HepG2 (cell line): ENCODE measurements at regions not wholly inside any gene's neighbourhood (a gene's known extent, or its start where the extent isn't known, plus 50 kb on each side); places are given as distances from the start of the nearest gene placed in this dataset.
A peak's percentile ranks its signal among the peaks of the same experiment; 100 is the strongest.

Source experiments
- BRCA1 ChIP-seq: sonication (generic); formaldehyde crosslinking; IDR thresholded peaks from 2 replicates; pipeline ENCODE4 v1.4.0; 2020; ENCODE audit warnings: missing genetic modification reagents
- CEBPG ChIP-seq: IDR thresholded peaks from 2 replicates; pipeline ENCODE4 v1.6.1; 2016
- EHMT2 ChIP-seq: fragments of 200-600 bp; sonication (generic); IDR thresholded peaks from 2 replicates; pipeline ENCODE4 v1.7.0; 2017; ENCODE audit warnings: antibody characterized with exemption, low read depth, low read length, borderline replicate concordance
- FOXK1 ChIP-seq: sonication (generic); formaldehyde crosslinking; IDR thresholded peaks from 2 replicates; pipeline ENCODE4 v1.4.0; 2020; ENCODE audit warnings: low read depth, missing genetic modification reagents, borderline replicate concordance
- FOXK2 ChIP-seq: fragments of 450-650 bp; IDR thresholded peaks from 2 replicates; pipeline ENCODE4 v1.6.1; 2016
- GTF2F1 ChIP-seq: fragments of 150-350 bp; IDR thresholded peaks from 2 replicates; pipeline ENCODE4 v1.6.1; 2014; ENCODE audit warnings: low read length
- GTF3A ChIP-seq: sonication (generic); formaldehyde crosslinking; conservative IDR thresholded peaks from 2 replicates; pipeline ENCODE4 v1.4.0; 2020; ENCODE audit warnings: mild to moderate bottlenecking, missing genetic modification reagents
- HNF4A ChIP-seq: sonication (generic); formaldehyde crosslinking; IDR thresholded peaks from 2 replicates; pipeline ENCODE4 v1.4.0; 2020; ENCODE audit warnings: missing genetic modification reagents
- HNF4G ChIP-seq, 2 experiments: sonication (generic) in 1 of 2; formaldehyde crosslinking in 1 of 2; IDR thresholded peaks; 2 replicates each; pipeline versions ENCODE4 v1.4.0 to v1.6.1; 2011 to 2020; ENCODE audit warnings: borderline replicate concordance in 2 of 2, low read depth in 2 of 2, mild to moderate bottlenecking in 2 of 2, low read length in 1 of 2, missing genetic modification reagents in 1 of 2, moderate library complexity in 1 of 2
- MIER3 ChIP-seq: IDR thresholded peaks from 2 replicates; pipeline ENCODE4 v1.6.1; 2016; ENCODE audit warnings: missing compliant biosample characterization, borderline replicate concordance
- MZF1 ChIP-seq: sonication (generic); formaldehyde crosslinking; IDR thresholded peaks from 2 replicates; pipeline ENCODE4 v1.8.1; 2023; ENCODE audit warnings: mild to moderate bottlenecking, missing genetic modification reagents, borderline replicate concordance
- NFE2L1 ChIP-seq: sonication (generic); formaldehyde crosslinking; IDR thresholded peaks from 2 replicates; pipeline ENCODE4 v1.4.0; 2020; ENCODE audit warnings: missing genetic modification reagents, mild to moderate bottlenecking, borderline replicate concordance
- NFYC ChIP-seq: IDR thresholded peaks from 2 replicates; pipeline ENCODE4 v1.6.1; 2016; ENCODE audit warnings: missing genetic modification reagents, missing compliant biosample characterization
- NR1H2 ChIP-seq: sonication (generic); formaldehyde crosslinking; IDR thresholded peaks from 2 replicates; pipeline ENCODE4 v1.8.1; 2022; ENCODE audit warnings: low read depth, missing genetic modification reagents, borderline replicate concordance
- TBL1XR1 ChIP-seq: fragments of 150-350 bp; IDR thresholded peaks from 2 replicates; pipeline ENCODE4 v1.6.1; 2014; ENCODE audit warnings: borderline replicate concordance, low read length; ENCODE audit not compliant: partially characterized antibody
- ZBTB1 ChIP-seq: sonication (generic); formaldehyde crosslinking; IDR thresholded peaks from 2 replicates; pipeline ENCODE4 v1.4.0; 2020; ENCODE audit warnings: missing genetic modification reagents, borderline replicate concordance
- ZBTB38 ChIP-seq: sonication (generic); formaldehyde crosslinking; IDR thresholded peaks from 2 replicates; pipeline ENCODE4 v1.5.1; 2020; ENCODE audit warnings: mild to moderate bottlenecking, missing genetic modification reagents
- ZEB1 ChIP-seq: IDR thresholded peaks from 2 replicates; pipeline ENCODE4 v1.6.1; 2012; ENCODE audit warnings: mild to moderate bottlenecking, low read depth, inconsistent platforms; ENCODE audit not compliant: insufficient replicate concordance
- ZNF672 ChIP-seq: sonication (generic); formaldehyde crosslinking; IDR thresholded peaks from 2 replicates; pipeline ENCODE4 v1.8.1; 2022; ENCODE audit warnings: missing genetic modification reagents
- ZNF773 ChIP-seq: sonication (generic); formaldehyde crosslinking; IDR thresholded peaks from 2 replicates; pipeline ENCODE4 v1.4.0; 2020; ENCODE audit warnings: missing genetic modification reagents, borderline replicate concordance
- ZSCAN29 ChIP-seq: sonication (generic); formaldehyde crosslinking; conservative IDR thresholded peaks from 2 replicates; pipeline ENCODE4 v1.4.0; 2020; ENCODE audit warnings: mild to moderate bottlenecking, missing genetic modification reagents
- TF ChIP-seq, protein P1 (sequence below): sonication (generic); formaldehyde crosslinking; IDR thresholded peaks from 2 replicates; pipeline ENCODE4 v1.4.0; 2020; ENCODE audit warnings: missing genetic modification reagents
- TF ChIP-seq, protein P2 (sequence below): sonication (generic); formaldehyde crosslinking; IDR thresholded peaks from 2 replicates; pipeline ENCODE4 v1.4.0; 2020; ENCODE audit warnings: missing genetic modification reagents; ENCODE audit errors: not compliant biosample characterization
- TF ChIP-seq, protein P3 (sequence below): sonication (generic); formaldehyde crosslinking; conservative IDR thresholded peaks from 2 replicates; pipeline ENCODE4 v1.5.0; 2020; ENCODE audit warnings: missing genetic modification reagents
- TF ChIP-seq, protein P4 (sequence below): sonication (generic); formaldehyde crosslinking; conservative IDR thresholded peaks from 2 replicates; pipeline ENCODE4 v1.4.0; 2020; ENCODE audit warnings: missing genetic modification reagents
- TF ChIP-seq, protein P5 (sequence below): sonication (generic); formaldehyde crosslinking; IDR thresholded peaks from 2 replicates; pipeline ENCODE4 v1.8.1; 2023; ENCODE audit warnings: mild to moderate bottlenecking, missing genetic modification reagents

DNA sequence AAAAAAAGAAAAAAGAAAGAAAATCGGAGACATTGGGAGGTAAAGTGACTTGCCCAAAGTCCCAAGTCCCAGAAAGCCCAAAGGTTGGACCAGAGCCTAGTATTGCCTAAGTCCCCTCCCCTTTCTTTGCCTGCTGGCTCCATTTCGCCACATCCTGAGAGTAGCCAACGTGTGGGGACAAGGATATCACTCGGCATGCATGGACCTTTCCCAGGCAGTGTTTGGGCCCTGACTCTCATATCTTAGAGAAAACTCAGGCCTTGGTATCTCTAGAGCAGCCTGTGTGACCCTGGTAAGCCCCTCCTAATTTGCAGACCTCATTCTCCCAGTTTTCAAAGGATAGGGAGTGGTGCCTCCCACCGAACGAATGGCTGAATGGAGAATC, 294.2 kb upstream of the ZMIZ1 start (continued):
- TF ChIP-seq, protein P1, sequence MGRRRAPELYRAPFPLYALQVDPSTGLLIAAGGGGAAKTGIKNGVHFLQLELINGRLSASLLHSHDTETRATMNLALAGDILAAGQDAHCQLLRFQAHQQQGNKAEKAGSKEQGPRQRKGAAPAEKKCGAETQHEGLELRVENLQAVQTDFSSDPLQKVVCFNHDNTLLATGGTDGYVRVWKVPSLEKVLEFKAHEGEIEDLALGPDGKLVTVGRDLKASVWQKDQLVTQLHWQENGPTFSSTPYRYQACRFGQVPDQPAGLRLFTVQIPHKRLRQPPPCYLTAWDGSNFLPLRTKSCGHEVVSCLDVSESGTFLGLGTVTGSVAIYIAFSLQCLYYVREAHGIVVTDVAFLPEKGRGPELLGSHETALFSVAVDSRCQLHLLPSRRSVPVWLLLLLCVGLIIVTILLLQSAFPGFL (CRISPR knock-in tag): no peak
- no peak for TF ChIP-seq ZNF773
- TF ChIP-seq ZEB1: no peak
- TF ChIP-seq, protein P2, sequence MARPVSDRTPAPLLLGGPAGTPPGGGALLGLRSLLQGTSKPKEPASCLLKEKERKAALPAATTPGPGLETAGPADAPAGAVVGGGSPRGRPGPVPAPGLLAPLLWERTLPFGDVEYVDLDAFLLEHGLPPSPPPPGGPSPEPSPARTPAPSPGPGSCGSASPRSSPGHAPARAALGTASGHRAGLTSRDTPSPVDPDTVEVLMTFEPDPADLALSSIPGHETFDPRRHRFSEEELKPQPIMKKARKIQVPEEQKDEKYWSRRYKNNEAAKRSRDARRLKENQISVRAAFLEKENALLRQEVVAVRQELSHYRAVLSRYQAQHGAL: no peak
- TF ChIP-seq, protein P3, sequence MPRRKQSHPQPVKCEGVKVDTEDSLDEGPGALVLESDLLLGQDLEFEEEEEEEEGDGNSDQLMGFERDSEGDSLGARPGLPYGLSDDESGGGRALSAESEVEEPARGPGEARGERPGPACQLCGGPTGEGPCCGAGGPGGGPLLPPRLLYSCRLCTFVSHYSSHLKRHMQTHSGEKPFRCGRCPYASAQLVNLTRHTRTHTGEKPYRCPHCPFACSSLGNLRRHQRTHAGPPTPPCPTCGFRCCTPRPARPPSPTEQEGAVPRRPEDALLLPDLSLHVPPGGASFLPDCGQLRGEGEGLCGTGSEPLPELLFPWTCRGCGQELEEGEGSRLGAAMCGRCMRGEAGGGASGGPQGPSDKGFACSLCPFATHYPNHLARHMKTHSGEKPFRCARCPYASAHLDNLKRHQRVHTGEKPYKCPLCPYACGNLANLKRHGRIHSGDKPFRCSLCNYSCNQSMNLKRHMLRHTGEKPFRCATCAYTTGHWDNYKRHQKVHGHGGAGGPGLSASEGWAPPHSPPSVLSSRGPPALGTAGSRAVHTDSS (CRISPR knock-in tag): no peak
- no peak for TF ChIP-seq ZBTB1 (CRISPR knock-in tag)
- no peak for TF ChIP-seq NR1H2 (CRISPR knock-in tag)
- TF ChIP-seq, protein P4, sequence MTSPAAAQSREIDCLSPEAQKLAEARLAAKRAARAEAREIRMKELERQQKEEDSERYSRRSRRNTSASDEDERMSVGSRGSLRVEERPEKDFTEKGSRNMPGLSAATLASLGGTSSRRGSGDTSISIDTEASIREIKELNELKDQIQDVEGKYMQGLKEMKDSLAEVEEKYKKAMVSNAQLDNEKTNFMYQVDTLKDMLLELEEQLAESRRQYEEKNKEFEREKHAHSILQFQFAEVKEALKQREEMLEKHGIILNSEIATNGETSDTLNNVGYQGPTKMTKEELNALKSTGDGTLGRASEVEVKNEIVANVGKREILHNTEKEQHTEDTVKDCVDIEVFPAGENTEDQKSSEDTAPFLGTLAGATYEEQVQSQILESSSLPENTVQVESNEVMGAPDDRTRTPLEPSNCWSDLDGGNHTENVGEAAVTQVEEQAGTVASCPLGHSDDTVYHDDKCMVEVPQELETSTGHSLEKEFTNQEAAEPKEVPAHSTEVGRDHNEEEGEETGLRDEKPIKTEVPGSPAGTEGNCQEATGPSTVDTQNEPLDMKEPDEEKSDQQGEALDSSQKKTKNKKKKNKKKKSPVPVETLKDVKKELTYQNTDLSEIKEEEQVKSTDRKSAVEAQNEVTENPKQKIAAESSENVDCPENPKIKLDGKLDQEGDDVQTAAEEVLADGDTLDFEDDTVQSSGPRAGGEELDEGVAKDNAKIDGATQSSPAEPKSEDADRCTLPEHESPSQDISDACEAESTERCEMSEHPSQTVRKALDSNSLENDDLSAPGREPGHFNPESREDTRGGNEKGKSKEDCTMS: no peak
- TF ChIP-seq EHMT2: no peak
- TF ChIP-seq GTF3A (CRISPR knock-in tag): no peak
- no peak for TF ChIP-seq MIER3 (CRISPR knock-in tag)
- TF ChIP-seq ZSCAN29 (CRISPR knock-in tag): no peak
- TF ChIP-seq ZBTB38 (CRISPR knock-in tag): no peak
- TF ChIP-seq HNF4G (IDR thresholded peaks at IDR 0.05; ENCODE audit: borderline replicate concordance, low read depth, low read length): peak; percentile 41; the same call in 1 of the 2 replicates
- no peak for TF ChIP-seq HNF4G (CRISPR knock-in tag; IDR thresholded peaks at IDR 0.05; ENCODE audit: borderline replicate concordance, low read depth)
- TF ChIP-seq MZF1 (CRISPR knock-in tag): 0 out of 2 replicates have a peak, but pooled peaks have one; percentile 36
- 0 out of 2 replicates have a peak, but pooled peaks have one; percentile 22 for TF ChIP-seq HNF4A (CRISPR knock-in tag)
- no peak for TF ChIP-seq BRCA1
- TF ChIP-seq NFE2L1: no peak
- TF ChIP-seq TBL1XR1: no peak
- peak; percentile 42 for TF ChIP-seq CEBPG (CRISPR knock-in tag)
- TF ChIP-seq, protein P5, sequence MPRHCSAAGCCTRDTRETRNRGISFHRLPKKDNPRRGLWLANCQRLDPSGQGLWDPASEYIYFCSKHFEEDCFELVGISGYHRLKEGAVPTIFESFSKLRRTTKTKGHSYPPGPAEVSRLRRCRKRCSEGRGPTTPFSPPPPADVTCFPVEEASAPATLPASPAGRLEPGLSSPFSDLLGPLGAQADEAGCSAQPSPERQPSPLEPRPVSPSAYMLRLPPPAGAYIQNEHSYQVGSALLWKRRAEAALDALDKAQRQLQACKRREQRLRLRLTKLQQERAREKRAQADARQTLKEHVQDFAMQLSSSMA (CRISPR knock-in tag): no peak
- TF ChIP-seq NFYC (CRISPR knock-in tag): no peak
- no peak for TF ChIP-seq GTF2F1
- TF ChIP-seq ZNF672 (CRISPR knock-in tag): no peak
- TF ChIP-seq FOXK2: no peak
- TF ChIP-seq FOXK1: no peak
